NCI-H1048 (cell line): ENCODE measurements at regions not wholly inside any gene's neighbourhood (a gene's known extent, or its start where the extent isn't known, plus 50 kb on each side); places are given as distances from the start of the nearest gene placed in this dataset.

Experiments used
- DNase-seq: peaks from one replicate; lab custom pipeline; 2025; lab: John Stamatoyannopoulos, UW

- DNase-seq, result no peak
These were observed 168.2 kb downstream of the MFSD1 start for GRCh38 chr3:158970006-158970405.

- no peak for DNase-seq
These were observed 173.1 kb downstream of the MFSD1 start for GRCh38 chr3:158974904-158975303.

- no peak for DNase-seq
These were observed 175.1 kb downstream of the MFSD1 start for GRCh38 chr3:158976966-158977365.

- no peak for DNase-seq
These were observed 175.6 kb downstream of the MFSD1 start for GRCh38 chr3:158977497-158977896.

DNA sequence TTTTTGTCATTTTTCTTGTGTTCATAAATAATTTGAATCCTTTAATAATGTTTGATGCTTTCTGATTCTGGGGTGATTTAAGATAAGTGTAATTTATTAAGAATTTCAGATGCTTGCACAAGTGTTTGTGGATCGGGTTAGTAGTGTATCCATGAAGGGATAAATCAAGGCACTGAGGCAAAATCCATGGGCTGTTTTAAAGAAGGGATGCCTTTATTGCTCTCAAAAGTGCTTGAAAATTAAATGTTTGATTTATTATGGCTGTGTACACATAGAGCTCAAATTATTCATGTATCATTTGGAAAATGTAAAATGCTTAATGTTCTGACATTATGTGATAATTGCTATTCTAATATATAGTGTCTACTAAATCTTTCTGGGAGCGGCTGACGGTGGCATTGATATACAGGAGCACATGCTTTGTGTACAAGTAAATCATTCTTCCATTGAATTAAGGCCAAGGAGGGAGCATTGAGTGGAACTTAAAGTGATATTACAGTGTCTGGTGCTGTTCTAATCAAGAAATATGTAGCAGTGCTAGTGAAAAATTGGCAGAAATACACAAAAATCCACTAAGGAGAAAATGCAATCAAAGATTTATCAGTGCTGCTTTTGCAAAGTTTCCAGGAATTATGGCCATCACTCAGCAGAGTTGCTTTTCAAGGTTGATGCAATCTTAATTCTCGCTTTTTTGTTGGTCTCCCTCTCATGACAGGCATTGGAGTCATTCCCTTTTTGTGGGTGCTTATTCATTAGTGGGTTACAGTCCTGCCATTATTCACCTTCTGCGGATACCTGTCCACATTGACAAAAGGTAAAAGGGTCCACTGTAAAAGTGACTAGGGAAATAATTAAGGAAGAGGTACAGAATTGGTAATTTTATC is 181.6 kb downstream of the MFSD1 start:
- no peak for DNase-seq

- no peak for DNase-seq
These were observed 189.4 kb downstream of the MFSD1 start for GRCh38 chr3:158991146-158991705.

GRCh38 chr3:158992463-158992862 is 190.6 kb downstream of the MFSD1 start:
- no peak for DNase-seq

- DNase-seq, result no peak
These were observed 192.5 kb downstream of the MFSD1 start for GRCh38 chr3:158994386-158994785.

GRCh38 chr3:159001711-159002110 is 199.9 kb downstream of the MFSD1 start:
- no peak for DNase-seq

DNA sequence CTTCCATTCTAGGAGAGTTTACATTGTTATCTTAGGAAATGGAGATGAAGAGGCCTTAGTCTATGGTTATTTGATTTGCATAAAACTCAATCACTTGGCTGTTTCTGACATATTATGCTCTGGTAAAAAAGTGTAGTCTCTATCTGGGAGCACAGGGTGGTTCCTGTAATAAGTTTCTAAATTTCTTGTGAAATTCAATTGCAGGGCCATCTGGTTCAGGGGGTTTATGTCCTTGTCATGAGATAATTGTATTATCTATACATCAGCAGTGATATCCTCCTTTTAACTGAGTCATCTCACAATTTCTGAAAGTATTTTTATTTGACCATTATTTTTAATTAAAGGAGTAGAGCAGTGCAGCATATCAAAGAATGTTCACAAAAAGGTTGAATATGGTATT is 203.3 kb downstream of the MFSD1 start:
- DNase-seq, result no peak

DNA sequence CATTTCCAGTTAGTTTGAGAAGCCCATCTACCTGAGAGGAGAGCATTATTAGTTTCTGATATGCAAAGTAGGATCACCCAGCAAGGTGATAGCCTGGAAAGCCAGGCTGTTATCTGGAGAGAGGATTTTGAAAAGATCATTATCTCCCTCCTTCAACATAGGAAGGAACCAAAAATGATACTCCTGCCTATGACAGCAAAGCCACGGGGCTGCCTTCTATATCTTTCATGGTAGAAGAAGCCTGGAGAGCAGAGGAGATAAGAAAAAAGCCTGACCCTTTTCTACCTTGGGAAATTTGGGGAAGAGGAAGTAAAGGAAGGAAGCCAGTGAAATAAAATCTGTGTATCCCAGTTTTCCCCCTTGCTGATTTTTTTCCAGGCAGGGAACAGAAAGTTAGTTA is 205.5 kb downstream of the MFSD1 start:
- no peak for DNase-seq

DNA sequence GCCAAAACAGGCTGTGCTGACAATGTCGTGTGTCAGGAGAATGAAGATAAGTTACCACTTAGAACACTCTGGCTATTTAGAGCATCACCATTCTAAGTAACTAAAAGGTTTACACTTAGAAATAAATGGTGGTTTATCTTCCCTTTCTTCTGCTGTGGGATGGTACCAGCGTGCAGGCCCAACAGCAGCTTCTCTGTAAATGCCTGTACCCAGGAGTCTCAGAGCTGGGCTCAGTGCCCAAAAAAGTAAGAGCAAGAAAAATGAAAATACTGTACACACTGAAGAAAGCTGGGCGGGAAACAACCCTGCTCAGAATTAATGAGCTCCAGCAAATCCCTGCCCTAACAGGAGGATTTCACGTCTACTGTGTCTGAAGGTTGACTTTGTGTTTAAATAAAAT is 206.5 kb downstream of the MFSD1 start:
- DNase-seq, result no peak

DNA sequence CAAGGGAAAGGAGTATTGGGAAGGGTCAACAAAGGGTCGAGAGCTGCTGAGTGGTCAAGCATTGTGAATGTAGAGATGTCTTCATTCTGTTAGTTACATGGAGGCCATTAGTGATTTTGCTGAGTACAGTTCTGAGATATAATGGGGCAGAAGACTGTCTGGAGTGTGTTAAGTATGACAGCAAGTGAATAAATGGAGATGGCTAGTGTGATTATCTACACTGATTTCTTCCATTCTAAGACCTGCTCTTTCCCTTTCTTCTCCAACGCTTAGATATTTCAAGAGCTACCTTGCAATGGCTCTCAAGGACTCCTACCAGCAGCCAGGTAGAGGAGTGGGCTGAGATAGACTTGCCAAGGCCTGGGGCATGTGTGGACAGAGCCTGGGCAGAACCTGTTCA is 216.5 kb downstream of the MFSD1 start:
- DNase-seq, result no peak

DNA sequence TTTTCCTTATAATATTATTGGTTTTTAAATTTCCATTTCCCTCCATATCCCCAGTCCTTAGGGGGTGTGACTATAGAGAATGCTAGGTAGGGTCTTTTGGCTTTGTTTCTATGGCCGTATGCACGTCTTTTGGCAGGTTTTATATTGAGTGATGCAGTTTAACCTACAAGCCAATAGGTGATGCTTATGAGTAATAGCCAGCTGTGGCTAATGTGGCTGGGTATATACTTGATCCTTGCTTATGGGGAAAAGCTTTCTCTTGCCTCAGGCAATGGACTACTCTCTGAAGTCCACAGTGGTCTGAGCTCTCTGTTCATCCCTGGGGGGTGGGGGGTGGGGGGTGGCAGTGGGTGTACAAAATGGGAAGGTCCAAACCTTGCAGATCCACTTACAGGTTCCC is 223.9 kb downstream of the MFSD1 start:
- no peak for DNase-seq

- no peak for DNase-seq
These were observed 224.7 kb downstream of the MFSD1 start for GRCh38 chr3:159026510-159026909.

DNA sequence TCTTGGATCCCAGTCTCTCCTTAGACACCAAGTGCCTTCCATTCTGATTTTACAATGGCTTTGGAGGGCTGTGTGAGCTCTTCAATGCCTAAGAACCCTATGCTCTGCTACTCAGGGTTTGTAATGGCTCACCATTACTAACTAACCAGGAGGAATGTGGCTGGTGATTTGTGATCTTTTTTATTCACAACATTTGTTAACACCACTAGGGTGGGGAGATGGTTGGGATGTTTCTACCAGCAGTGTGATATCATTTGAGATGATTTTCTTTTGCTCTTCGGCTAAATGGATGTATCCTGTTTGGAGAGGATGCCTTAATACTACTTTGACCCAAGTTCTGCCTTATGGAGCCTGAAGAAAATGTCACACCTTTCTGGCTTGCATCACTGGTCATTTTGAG is 226.9 kb downstream of the MFSD1 start:
- DNase-seq, result no peak

- DNase-seq, result no peak
These were observed 227.6 kb downstream of the MFSD1 start for GRCh38 chr3:159029306-159030026.

- no peak for DNase-seq
These were observed 228.3 kb downstream of the MFSD1 start for GRCh38 chr3:159030138-159030670.

DNA sequence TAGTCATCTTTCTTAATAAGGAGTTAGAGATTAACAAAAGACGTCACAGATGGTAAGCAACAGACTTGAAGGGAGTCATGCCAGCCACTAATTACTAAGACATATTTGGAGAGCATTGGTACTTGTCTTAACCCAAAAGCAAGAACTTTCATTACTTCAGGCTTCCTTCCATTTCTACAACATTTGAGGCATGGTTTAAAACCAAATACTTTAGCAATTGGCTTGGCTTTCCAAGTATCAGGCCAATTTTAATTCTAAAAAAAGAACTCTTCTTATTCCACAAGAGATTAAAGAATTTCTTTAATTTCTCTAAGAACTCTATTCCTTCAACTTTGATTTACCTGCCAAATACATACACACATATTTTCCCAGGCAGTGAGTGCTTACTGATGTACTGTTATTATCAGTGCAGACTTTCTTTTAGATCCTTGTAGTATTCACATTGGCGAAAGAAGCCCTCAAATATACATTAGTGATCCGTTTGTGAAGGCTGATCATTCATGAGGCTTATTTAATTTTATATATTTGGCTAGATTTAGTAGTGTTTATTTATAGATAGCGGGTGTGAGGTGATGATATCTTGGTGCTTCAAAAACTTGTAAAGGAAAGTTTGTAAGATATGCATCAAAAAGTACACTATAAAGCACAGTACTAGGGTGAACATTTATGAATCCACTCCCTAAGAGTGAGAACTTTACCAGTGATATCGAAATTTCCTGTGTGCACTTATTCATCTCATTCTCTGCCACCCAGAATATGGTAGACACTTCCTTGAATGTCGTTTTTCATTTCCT is 229.2 kb downstream of the MFSD1 start:
- no peak for DNase-seq

- DNase-seq, result no peak
These were observed 230.5 kb downstream of the MFSD1 start for GRCh38 chr3:159032311-159032710.

DNA sequence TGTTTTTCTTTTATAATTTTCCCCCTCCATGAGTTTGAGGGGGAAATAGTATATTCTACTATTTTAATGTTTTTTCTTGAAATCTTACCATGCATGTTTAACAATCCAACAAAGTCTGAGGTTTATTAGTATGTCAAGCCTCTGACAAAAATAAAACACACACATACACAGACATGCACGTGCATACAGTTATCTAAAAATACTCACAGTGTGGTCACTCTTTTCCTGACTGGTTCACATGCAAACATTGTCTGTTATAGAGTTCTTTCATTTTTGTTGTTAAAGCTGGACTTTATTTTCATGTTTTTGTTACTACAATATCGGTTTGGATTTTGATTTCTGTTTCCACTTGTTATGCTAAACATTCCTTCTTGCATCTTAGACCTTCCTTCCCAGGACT is 236.6 kb downstream of the MFSD1 start:
- no peak for DNase-seq

DNA sequence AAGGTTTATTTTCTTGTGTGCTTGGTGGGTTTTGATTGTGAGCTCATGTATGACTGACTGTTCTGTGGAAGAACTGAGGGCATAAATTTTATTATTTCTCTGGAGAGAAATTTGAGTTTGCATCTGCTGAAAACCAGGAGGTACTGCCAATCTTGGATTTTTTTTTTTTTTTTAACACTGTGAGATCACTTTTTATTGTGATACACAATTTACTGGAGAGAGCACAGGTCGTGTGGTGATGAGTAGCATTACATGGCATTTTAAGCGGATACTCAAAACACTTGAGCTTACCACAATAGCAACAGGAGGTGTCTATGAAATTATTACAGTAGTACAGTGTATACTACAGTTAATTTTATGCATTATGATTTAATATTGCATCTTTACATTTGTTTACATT is 237.4 kb downstream of the MFSD1 start:
- no peak for DNase-seq
